IPS-NIHi7 (cell line): ENCODE measurements at regions not wholly inside any gene's neighbourhood (a gene's known extent, or its start where the extent isn't known, plus 50 kb on each side); places are given as distances from the start of the nearest gene placed in this dataset.
A peak's percentile ranks its signal among the peaks of the same experiment; 100 is the strongest.

Source experiments
- DNase-seq: peaks from one replicate; pipeline ENCODE4 v3.0.0; 2012; ENCODE audit warnings: mixed read lengths; ENCODE audit errors: extremely low spot score

GRCh38 chr2:121018136-121019061, 266.6 kb downstream of the TFCP2L1 start:
- DNase-seq = peak; percentile 90

GRCh38 chr2:121019071-121019470, 265.9 kb downstream of the TFCP2L1 start:
- DNase-seq = no peak

DNA sequence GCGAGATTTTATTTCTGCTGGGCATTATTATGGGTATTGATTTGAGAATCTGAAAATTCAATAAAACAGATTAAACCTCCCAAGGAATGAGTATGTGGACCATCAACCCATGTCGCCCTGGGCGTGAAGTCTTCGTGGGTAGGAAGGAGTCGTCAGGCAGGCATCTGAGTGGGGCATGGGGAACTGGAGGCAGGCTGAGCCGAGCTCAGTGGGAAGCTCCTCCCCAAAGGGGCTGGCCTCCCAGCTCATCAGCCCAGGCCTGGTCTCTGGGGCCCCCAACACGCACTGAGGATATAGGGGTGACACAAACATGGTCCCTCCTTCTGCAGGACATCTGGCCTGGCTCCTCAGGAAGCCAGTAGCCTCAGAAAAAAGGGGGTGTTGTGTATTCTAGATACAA, 265.2 kb downstream of the TFCP2L1 start:
- no peak for DNase-seq

GRCh38 chr2:121021685-121022084, 263.3 kb downstream of the TFCP2L1 start:
- DNase-seq = no peak

DNA sequence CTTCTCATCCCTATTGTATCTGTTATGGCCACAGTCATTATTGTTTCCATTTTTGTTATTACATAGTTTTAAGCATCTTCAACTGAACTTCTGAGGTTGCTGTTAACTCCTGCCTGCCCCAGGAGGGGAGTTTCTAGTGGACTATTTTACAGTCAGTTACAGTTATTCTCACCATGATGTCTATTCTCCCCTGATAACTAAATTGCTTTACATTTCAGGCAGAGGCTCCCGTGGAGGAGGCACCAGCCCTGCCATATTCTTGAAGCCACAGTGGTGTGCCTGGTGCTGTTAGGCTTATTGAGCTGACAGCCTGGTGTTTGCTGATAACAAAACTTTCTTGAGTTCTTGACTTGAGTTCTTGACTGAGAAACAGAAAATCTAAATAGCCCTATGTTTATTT, 256.4 kb downstream of the TFCP2L1 start:
- no peak for DNase-seq

DNA sequence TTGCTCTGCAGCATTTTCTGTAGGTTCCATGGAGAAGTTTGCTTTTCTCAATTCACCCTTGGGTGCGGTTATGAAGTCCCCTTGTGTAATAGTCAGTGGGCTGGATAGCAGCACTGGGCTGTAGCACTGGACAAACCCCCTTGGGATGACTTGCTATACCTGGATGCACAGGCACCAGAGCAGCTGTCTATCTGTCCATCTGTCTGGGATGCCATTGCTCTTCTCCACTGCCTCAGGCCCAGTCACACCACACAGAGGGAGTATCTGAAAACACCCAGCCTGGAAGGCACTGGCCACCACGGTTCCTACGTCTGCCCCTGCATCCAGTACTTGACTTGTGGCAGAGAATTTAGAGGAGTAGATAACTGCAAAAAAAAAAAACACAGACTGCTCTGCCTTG, 254.5 kb downstream of the TFCP2L1 start:
- no peak for DNase-seq

GRCh38 chr2:121031568-121032340, 253.2 kb downstream of the TFCP2L1 start:
- DNase-seq = no peak

DNA sequence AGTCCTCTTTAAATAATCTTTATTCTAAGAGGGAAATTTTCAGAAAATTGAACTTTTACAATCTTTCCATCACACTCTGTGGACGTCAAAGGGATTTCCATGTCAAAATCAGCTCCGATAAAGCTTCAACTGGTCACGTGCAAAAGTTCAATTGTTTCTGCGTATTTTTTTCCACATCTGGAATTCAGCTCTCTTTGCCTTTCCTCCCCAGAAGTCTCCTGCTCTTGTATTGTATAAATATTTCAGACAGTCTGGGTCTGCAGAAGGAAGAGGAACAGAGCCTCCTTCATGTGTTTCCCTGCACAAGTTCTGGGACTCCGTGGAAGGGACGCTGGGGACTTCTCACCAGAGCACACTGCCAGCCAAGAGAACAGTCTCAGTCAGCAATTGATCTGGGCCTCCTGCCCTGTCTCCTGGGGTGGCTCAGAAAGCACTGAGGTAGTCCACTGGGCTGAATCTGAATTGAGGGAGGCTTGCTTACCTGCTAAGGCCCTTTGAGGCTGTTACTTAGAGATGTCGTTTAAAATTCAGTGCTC, 251.5 kb downstream of the TFCP2L1 start:
- no peak for DNase-seq

GRCh38 chr2:121034551-121034950, 250.5 kb downstream of the TFCP2L1 start:
- DNase-seq = no peak

GRCh38 chr2:121036226-121036692, 248.7 kb downstream of the TFCP2L1 start:
- DNase-seq = peak; percentile 16

GRCh38 chr2:121037480-121037879, 247.5 kb downstream of the TFCP2L1 start:
- DNase-seq = no peak

GRCh38 chr2:121038031-121038430, 247.0 kb downstream of the TFCP2L1 start:
- DNase-seq = no peak

- no peak for DNase-seq
Measured at GRCh38 chr2:121038431-121038830, 246.6 kb downstream of the TFCP2L1 start.

DNA sequence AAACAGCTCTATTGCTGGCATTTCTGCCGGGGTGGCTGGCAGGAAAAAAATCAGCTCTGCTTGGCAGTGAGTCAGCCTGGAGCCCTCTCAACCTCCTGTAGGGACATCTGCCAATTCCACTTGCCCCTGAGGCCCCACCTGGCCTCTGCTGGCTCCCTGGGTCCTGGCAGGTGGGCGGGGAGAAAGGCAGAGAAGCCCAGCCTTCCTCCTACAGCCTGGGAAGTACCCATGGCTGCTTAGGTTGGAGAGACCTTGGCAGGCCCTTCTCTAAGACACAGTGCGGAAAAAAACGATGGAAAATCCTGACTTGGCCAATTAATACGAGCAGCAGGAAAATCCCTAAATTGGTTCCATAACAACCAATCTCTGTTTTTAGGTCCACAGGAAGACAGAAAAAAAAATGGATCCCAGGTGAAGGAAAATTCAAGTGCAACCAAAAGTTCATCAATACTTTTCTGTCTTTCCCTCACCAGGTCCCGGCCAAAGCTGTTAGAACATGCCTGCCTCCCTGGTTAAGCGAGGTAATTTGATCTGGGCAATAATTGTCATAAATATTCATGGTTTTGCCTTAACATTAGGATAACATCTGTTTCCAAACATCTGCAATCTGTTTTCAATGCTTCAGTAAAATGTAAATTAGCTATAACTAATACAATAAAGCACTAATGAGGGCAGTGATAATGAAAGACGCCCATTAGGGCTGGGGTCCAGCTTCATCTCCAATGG, 245.9 kb downstream of the TFCP2L1 start:
- peak; percentile 57 for DNase-seq

- no peak for DNase-seq
Measured at GRCh38 chr2:121039679-121040078, 245.3 kb downstream of the TFCP2L1 start.

GRCh38 chr2:121041516-121041915, 243.5 kb downstream of the TFCP2L1 start:
- DNase-seq = no peak

GRCh38 chr2:121043061-121043826, 241.8 kb downstream of the TFCP2L1 start:
- DNase-seq = no peak

DNA sequence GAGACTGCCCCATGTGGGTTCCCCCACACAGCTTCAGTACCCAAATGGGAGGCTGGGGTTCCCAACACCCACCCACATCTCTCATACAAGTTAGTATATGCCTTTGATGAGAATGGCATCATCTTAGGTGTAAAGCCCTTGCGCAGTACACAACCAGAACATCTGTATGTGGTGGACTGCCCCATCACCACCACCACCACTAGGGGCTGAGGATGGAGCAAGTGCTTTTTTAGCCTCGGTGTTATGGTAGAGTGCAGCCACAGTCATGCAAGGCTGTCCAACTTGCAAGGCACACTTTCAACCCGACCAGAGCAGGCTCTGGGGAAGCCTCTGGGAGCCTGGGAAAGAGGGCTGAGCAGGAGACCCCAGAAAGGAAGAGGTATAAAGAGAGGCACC, 241.2 kb downstream of the TFCP2L1 start:
- DNase-seq = no peak

DNA sequence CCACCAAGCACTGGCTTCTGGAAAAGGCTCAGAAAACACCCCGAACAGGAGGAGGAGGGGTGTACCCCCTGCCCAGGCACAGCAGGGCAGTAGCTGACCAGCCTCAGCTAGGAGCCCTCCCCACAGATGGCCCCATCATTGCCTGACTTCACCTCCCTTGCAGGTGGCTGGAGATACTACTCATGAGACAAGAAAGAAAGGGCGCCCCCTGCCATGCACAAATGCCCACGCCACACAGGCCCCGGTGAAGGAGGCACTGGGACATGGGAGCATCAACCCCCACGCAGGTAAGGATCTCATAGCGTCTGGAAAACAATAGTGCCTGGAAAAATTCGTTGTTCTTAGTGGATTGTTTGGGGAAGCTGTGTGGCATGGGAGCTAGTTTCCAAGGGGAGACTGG, 240.6 kb downstream of the TFCP2L1 start:
- DNase-seq = peak; percentile 65

DNA sequence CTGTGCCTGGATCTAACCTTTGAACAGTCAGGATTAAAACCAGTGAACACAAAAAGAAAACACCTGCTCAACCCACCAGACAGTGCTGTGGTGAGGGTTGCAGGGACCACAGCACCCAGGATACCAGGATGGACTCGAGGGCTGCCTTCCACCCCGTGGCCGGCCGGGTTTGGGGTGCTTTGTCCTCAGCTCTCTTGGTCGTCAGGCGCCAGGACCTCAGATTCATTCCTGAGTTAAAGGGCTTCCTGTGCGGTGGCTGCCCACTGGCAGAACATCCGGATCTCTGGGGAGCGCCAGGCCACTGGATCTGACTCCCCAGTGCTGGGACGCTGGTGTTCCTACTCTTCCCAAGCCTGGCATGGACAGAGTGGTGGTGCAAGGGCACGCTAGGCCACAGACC, 239.8 kb downstream of the TFCP2L1 start:
- no peak for DNase-seq

DNA sequence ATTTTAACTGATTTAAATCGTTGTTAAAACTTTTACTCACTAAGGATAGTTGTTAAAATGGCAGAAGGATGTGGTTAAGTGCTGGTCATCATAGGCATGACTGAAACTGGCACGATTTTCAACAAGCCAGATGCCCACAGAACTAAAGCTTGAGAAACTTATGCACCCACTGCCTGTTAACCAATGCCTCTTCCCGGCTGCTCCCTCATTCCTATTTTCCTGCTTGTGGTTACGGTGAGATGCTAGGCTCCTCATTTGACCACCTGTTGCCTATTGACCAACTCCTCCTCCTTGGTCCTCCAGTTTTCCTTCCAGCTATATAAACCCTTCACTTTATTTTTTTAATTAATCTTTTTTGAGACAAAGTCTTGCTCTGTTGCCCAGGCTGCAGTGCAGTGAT, 238.7 kb downstream of the TFCP2L1 start:
- DNase-seq = no peak
